DMS 273 (cell line): ENCODE measurements at regions not wholly inside any gene's neighbourhood (a gene's known extent, or its start where the extent isn't known, plus 50 kb on each side); places are given as distances from the start of the nearest gene placed in this dataset.
A peak's percentile ranks its signal among the peaks of the same experiment; 100 is the strongest.

Experiments
- DNase-seq: peaks from one replicate; lab custom pipeline; 2025; ENCODE audit not compliant: unreplicated experiment; lab: John Stamatoyannopoulos, UW

- DNase-seq = no peak
Observed at GRCh38 chr11:45089251-45089650, 57.2 kb upstream of the PRDM11 start.

GRCh38 chr11:45089676-45090499, 56.6 kb upstream of the PRDM11 start:
- DNase-seq = peak; percentile 53

GRCh38 chr11:45090607-45091006, 55.8 kb upstream of the PRDM11 start:
- no peak for DNase-seq

GRCh38 chr11:45091563-45092403, 54.7 kb upstream of the PRDM11 start:
- no peak for DNase-seq

- DNase-seq = no peak
Observed at GRCh38 chr11:45092404-45092785, 54.0 kb upstream of the PRDM11 start.

- DNase-seq = no peak
Observed at GRCh38 chr11:45092901-45093760, 53.3 kb upstream of the PRDM11 start.

- DNase-seq = no peak
Observed at GRCh38 chr11:45093761-45094455, 52.5 kb upstream of the PRDM11 start.

- no peak for DNase-seq
Observed at GRCh38 chr11:45094958-45095690, 51.3 kb upstream of the PRDM11 start.

GRCh38 chr11:45095691-45096010, 50.8 kb upstream of the PRDM11 start:
- no peak for DNase-seq

GRCh38 chr11:45096636-45097035, 49.8 kb upstream of the PRDM11 start:
- no peak for DNase-seq
